NB4 (cell line): ENCODE measurements at regions not wholly inside any gene's neighbourhood (a gene's known extent, or its start where the extent isn't known, plus 50 kb on each side); places are given as distances from the start of the nearest gene placed in this dataset.

ENCODE experiments used
- CTCF ChIP-seq: IDR thresholded peaks from one replicate; pipeline ENCODE4 v1.5.1; 2012; ENCODE audit warnings: low read depth, low read length
- MYC ChIP-seq: IDR thresholded peaks from 2 replicates; pipeline ENCODE4 v1.6.1; 2011; ENCODE audit warnings: low read depth, low read length
- POLR2A ChIP-seq: IDR thresholded peaks from 2 replicates; pipeline ENCODE4 v1.6.1; 2011; ENCODE audit warnings: mild to moderate bottlenecking; ENCODE audit not compliant: insufficient read length; ENCODE audit errors: extremely low read depth

GRCh38 chr9:11872471-11872870, 820.7 kb upstream of the TYRP1 start:
- no peak for TF ChIP-seq CTCF
- TF ChIP-seq POLR2A: no peak
- TF ChIP-seq MYC: no peak
